OCI-LY7 (cell line): ENCODE measurements at regions not wholly inside any gene's neighbourhood (a gene's known extent, or its start where the extent isn't known, plus 50 kb on each side); places are given as distances from the start of the nearest gene placed in this dataset.

Experiments
- BruUV-seq: library from RNA; stranded (reverse); fragments of 400-500 nt; replicated peaks from 2 replicates; lab custom pipeline; 2021; lab: Mats Ljungman, UMichigan
- CTCF ChIA-PET: fragments of 300-600 bp; sonication (Branson Sonifier 250); formaldehyde crosslinking; loops from one replicate; lab custom pipeline; 2022; ENCODE audit warnings: antibody characterized with exemption; ENCODE audit not compliant: unreplicated experiment; lab: Charles Lee
- POLR2A ChIA-PET: fragments of 300-600 bp; sonication (Branson Sonifier 250); formaldehyde crosslinking; loops from one replicate; lab custom pipeline; 2022; ENCODE audit warnings: antibody characterized with exemption; lab: Charles Lee
- DNase-seq: peaks from one replicate; pipeline ENCODE4 v3.0.0-alpha.2; 2015; ENCODE audit warnings: low spot score
- H2AFZ ChIP-seq: fragments of 200-600 bp; sonication (generic), shearing (Covaris generic); 2 replicates; pipeline ENCODE4 v1.6.1; 2014; ENCODE audit warnings: mild to moderate bottlenecking, antibody characterized with exemption, low read length, moderate library complexity
- H3K27ac ChIP-seq: fragments of 200-600 bp; sonication (generic); 2 replicates; pipeline ENCODE4 v1.5.1; 2014; ENCODE audit warnings: mixed run types, low read depth, mild to moderate bottlenecking, moderate library complexity, low read length, inconsistent platforms; ENCODE audit not compliant: poor library complexity, severe bottlenecking
- H3K36me3 ChIP-seq: fragments of 200-600 bp; sonication (generic); 2 replicates; pipeline ENCODE4 v1.6.1; 2014; ENCODE audit warnings: mild to moderate bottlenecking, antibody characterized with exemption, low read length, moderate library complexity, mixed read lengths; ENCODE audit not compliant: insufficient read depth
- H3K4me1 ChIP-seq: fragments of 200-600 bp; sonication (generic); 2 replicates; pipeline ENCODE4 v1.5.1; 2014; ENCODE audit warnings: mild to moderate bottlenecking, low read length; ENCODE audit not compliant: insufficient read depth, poor library complexity, severe bottlenecking
- H3K4me2 ChIP-seq: fragments of 200-600 bp; sonication (generic); 2 replicates; pipeline ENCODE4 v1.6.1; 2014; ENCODE audit warnings: mild to moderate bottlenecking, low read length
- H3K4me3 ChIP-seq: fragments of 200-600 bp; sonication (generic); 2 replicates; pipeline ENCODE4 v1.5.1; 2014; ENCODE audit warnings: mild to moderate bottlenecking, low read depth, low read length; ENCODE audit not compliant: poor library complexity, severe bottlenecking
- H3K79me2 ChIP-seq: fragments of 200-600 bp; sonication (generic); 2 replicates; pipeline ENCODE4 v1.6.1; 2016; ENCODE audit warnings: low read depth, mild to moderate bottlenecking, low read length, moderate library complexity, mixed read lengths; ENCODE audit not compliant: insufficient read depth
- H3K9me2 ChIP-seq: fragments of 200-600 bp; sonication (generic); 2 replicates; pipeline ENCODE4 v1.6.1; 2016; ENCODE audit warnings: mild to moderate bottlenecking, low read length, mixed read lengths; ENCODE audit not compliant: insufficient read depth
- H3K9me3 ChIP-seq: fragments of 200-600 bp; sonication (generic); 2 replicates; pipeline ENCODE4 v1.6.1; 2014; ENCODE audit warnings: mild to moderate bottlenecking, mixed run types, low read length, mixed read lengths
- H4K20me1 ChIP-seq: fragments of 200-600 bp; sonication (generic); 2 replicates; pipeline ENCODE4 v1.6.1; 2014; ENCODE audit warnings: mild to moderate bottlenecking, antibody characterized with exemption, low read length, moderate library complexity, mixed read lengths; ENCODE audit not compliant: insufficient read depth
- CTCF ChIP-seq: fragments of 200-600 bp; sonication (generic); conservative IDR thresholded peaks from 2 replicates; pipeline ENCODE4 v1.5.1; 2014; ENCODE audit warnings: mild to moderate bottlenecking, antibody characterized with exemption, low read length, moderate library complexity, mixed read lengths
- EZH2phosphoT487 ChIP-seq: fragments of 200-600 bp; sonication (generic); IDR thresholded peaks from 2 replicates; pipeline ENCODE4 v1.6.1; 2018; ENCODE audit warnings: low read depth, borderline replicate concordance, mild to moderate bottlenecking, mixed run types, antibody characterized with exemption, low read length, moderate library complexity, mixed read lengths
- intact Hi-C: fragments of 100-400 bp; cut with micrococcal nuclease; formaldehyde crosslinking; loops from one replicate; pipeline ENCODE4 v1.10.0; 2022; ENCODE audit not compliant: unreplicated experiment

GRCh38 chr6:141346535-141346934 is 786.2 kb upstream of the GJE1 start:
- no TSS peak for BruUV-seq

DNA sequence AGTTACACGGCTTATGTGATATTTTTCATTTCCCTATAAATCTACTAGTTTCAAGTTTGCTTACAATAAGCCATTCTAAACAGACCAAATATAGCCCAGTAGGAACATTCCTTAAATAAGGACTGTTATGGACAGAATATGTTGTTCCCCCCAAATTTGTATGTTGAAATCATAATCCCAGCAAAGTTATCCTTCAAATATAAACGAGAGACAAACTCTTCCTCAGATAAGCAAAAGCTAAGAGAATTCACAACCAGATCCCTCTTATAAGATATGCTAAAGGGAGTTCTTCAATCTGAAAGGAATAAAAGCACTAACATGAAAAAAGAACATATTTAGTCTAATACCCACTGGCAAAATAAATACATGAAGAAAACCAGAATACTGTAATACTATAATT is 795.5 kb upstream of the GJE1 start:
- Histone ChIP-seq H3K4me1 (no peaks in the 10 kb centered on the region), H3K9me2 (no peaks in the 10 kb centered on the region; the same call in 1 of the 2 replicates), H3K27ac (no peak overlapping the region), H2AFZ (no peak overlapping the region), H4K20me1 (no peaks in the 10 kb centered on the region), H3K36me3 (no peaks in the 10 kb centered on the region), H3K4me3 (no peak overlapping the region), H3K79me2 (no peaks in the 10 kb centered on the region), H3K4me2 (no peak overlapping the region), H3K9me3 (no peaks in the 10 kb centered on the region)
- intact Hi-C loops = no loop called here
- POLR2A ChIA-PET = no interaction called here
- TF ChIP-seq CTCF (no peak), EZH2phosphoT487 (no peak)
- CTCF ChIA-PET = no interaction called here
- DNase-seq = no peak
- no TSS peak for BruUV-seq

More at GRCh38 chr6:141346535-141346934, 786.2 kb upstream of the GJE1 start:
- no peak overlapping the region for H3K4me2 ChIP-seq
- POLR2A ChIA-PET = no interaction called here
- H3K4me3 ChIP-seq = no peak overlapping the region
- H3K4me1 ChIP-seq = no peaks in the 10 kb centered on the region
- no peak overlapping the region for H3K27ac ChIP-seq
- H4K20me1 ChIP-seq = no peaks in the 10 kb centered on the region
- H3K9me3 ChIP-seq = no peaks in the 10 kb centered on the region
- intact Hi-C loops = no loop called here
- CTCF ChIA-PET = no interaction called here
- no peaks in the 10 kb centered on the region for H3K36me3 ChIP-seq
- no peaks in the 10 kb centered on the region for H3K9me2 ChIP-seq
- DNase-seq = no peak
- no peak for TF ChIP-seq CTCF
- no peak for TF ChIP-seq EZH2phosphoT487
- H3K79me2 ChIP-seq = no peaks in the 10 kb centered on the region
- H2AFZ ChIP-seq = no peak overlapping the region

GRCh38 chr6:141335477-141336273 is 797.0 kb upstream of the GJE1 start:
- no peaks in the 10 kb centered on the region; the same call in 1 of the 2 replicates for H3K9me2 ChIP-seq
- no TSS peak for BruUV-seq
- H3K4me2 ChIP-seq = no peak overlapping the region
- no peaks in the 10 kb centered on the region for H3K4me1 ChIP-seq
- TF ChIP-seq EZH2phosphoT487 = no peak
- no peak for TF ChIP-seq CTCF
- H3K9me3 ChIP-seq = no peaks in the 10 kb centered on the region
- POLR2A ChIA-PET = interaction anchor here (0.7 kb wide), 1 partner anchor 1835 kb away, joined by 4 read pairs; no protein-coding TSS in a partner anchor
- CTCF ChIA-PET = no interaction called here
- no peaks in the 10 kb centered on the region for H3K79me2 ChIP-seq
- no peak overlapping the region for H3K4me3 ChIP-seq
- H3K36me3 ChIP-seq = no peaks in the 10 kb centered on the region
- intact Hi-C loops = no loop called here
- no peaks in the 10 kb centered on the region for H4K20me1 ChIP-seq
- DNase-seq = no peak
- no peak overlapping the region for H2AFZ ChIP-seq
- no peak overlapping the region for H3K27ac ChIP-seq
